ENCODE measurements at regions not wholly inside any gene's neighbourhood (a gene's known extent, or its start where the extent isn't known, plus 50 kb on each side); places are given as distances from the start of the nearest gene placed in this dataset.
A peak's percentile ranks its signal among the peaks of the same experiment; 100 is the strongest.

GRCh38 chr6:30813631-30814145, 69.3 kb upstream of the IER3 start:
- FAIRE-seq = peak; percentile 46
- Histone ChIP-seq H3K4me1 (replicated peaks in 1 of 2; ENCODE audit: control insufficient read depth in 2 of 2, insufficient read depth in 2 of 2, low read length in 2 of 2) (peaks cover 40 to 51% of the 10 kb centered on the region in 2 experiments), H3K27ac (ENCODE audit: extremely low read depth, low read depth, low read length) (peak overlapping the region; percentile 70)
- TF ChIP-seq ZNF274 (IDR thresholded peaks at IDR 0.05; ENCODE audit: borderline replicate concordance, low read depth, low read length) (no peak), ZNF146 (CRISPR knock-in tag; IDR thresholded peaks at IDR 0.05; ENCODE audit: unreplicated experiment) (no peak), TCF15 (CRISPR knock-in tag; IDR thresholded peaks at IDR 0.05) (no peak), ARID3B (CRISPR knock-in tag; IDR thresholded peaks at IDR 0.05; ENCODE audit: borderline replicate concordance) (no peak), BCL6 (CRISPR knock-in tag; IDR thresholded peaks at IDR 0.05) (no peak), FOXP1 (CRISPR knock-in tag; IDR thresholded peaks at IDR 0.05) (no peak), ZNF76 (CRISPR knock-in tag; IDR thresholded peaks at IDR 0.05; ENCODE audit: borderline replicate concordance) (no peak), ZBTB12 (CRISPR knock-in tag; IDR thresholded peaks at IDR 0.05) (no peak), ZNF253 (CRISPR knock-in tag; conservative IDR thresholded peaks at IDR 0.05) (no peak), ZFP30 (CRISPR knock-in tag; IDR thresholded peaks at IDR 0.05; ENCODE audit: borderline replicate concordance) (no peak), ZFX (CRISPR knock-in tag; IDR thresholded peaks at IDR 0.05) (peak; percentile 48; the same call in 1 of the 2 replicates), KAT2B (IDR thresholded peaks at IDR 0.05; ENCODE audit: low read depth, low read length) (no peak), TFAM (CRISPR knock-in tag; conservative IDR thresholded peaks at IDR 0.05) (no peak), SFPQ (IDR thresholded peaks at IDR 0.05; ENCODE audit: low read depth, low read length) (no peak), ZBTB2 (IDR thresholded peaks at IDR 0.05) (0 out of 2 replicates have a peak, but pooled peaks have one; percentile 7)

More at GRCh38 chr6:30813631-30814145, 69.3 kb upstream of the IER3 start:
- no peaks in the 10 kb centered on the region for H3K27me3 ChIP-seq (ENCODE audit: control insufficient read depth in 2 of 2, insufficient read depth in 2 of 2, low read length in 2 of 2)
- H3K9ac ChIP-seq (ENCODE audit: insufficient read depth in 1 of 2, low read depth in 2 of 2, low read length in 2 of 2) = peak overlapping the region; percentile 40 to 49; a peak in 3 of 4 replicates
- no peaks in the 10 kb centered on the region for H3K36me3 ChIP-seq (ENCODE audit: control insufficient read depth, insufficient read depth, low read length)
- peak; percentile 50 for ATAC-seq
- in situ Hi-C loops (cut with MboI) (loop anchor here (5.0 kb wide), 1 partner anchor 66 kb away; no protein-coding TSS in a partner anchor), intact Hi-C loops (cut with micrococcal nuclease) (loop anchor here (1.0 to 10.0 kb wide), 3 partner anchors 46 to 129 kb away; partner anchors contain the start of genes IER3 and PPP1R18)
- no TSS peak for BruUV-seq (replicated peaks)
- H3K9me1 ChIP-seq (ENCODE audit: control insufficient read depth, insufficient read depth, low read length) = peaks cover 3% of the 10 kb centered on the region
- H4K20me1 ChIP-seq (replicated peaks; ENCODE audit: control insufficient read depth, insufficient read depth, low read length) = no peaks in the 10 kb centered on the region
- H3K4me3 ChIP-seq = no peak overlapping the region
- peak in 2 of 4 experiments; percentile 37 to 63 for DNase-seq (ENCODE audit: extremely low read depth in 1 of 4, low spot score in 3 of 4)
- CTCF ChIA-PET (ENCODE audit: low intra/inter-chr PET ratio) = no interaction called here
- peak overlapping the region; percentile 76 for H2AFZ ChIP-seq (ENCODE audit: low read depth, low read length)
- peak overlapping the region; percentile 73 for H3K4me2 ChIP-seq (ENCODE audit: insufficient read depth, low read length)
- H3K9me3 ChIP-seq (replicated peaks; ENCODE audit: control insufficient read depth, insufficient read depth, low read depth, low read length) = no peaks in the 10 kb centered on the region
- WGBS (ENCODE audit: insufficient coverage, low coverage, missing lambda C conversion rate) = 5% methylated on average over 9 of the region's 9 CpGs
- H3K79me2 ChIP-seq (ENCODE audit: control insufficient read depth, insufficient read depth, low read length) = no peaks in the 10 kb centered on the region
- POLR2A ChIA-PET = interaction anchor here (0.6 to 2.2 kb wide), 12 partner anchors 9 to 94 kb away, joined by 3 to 11 read pairs (median 4); partner anchors contain the start of gene IER3

Data from K562 (cell line).